ENCODE measurements at regions not wholly inside any gene's neighbourhood (a gene's known extent, or its start where the extent isn't known, plus 50 kb on each side); places are given as distances from the start of the nearest gene placed in this dataset.
A peak's percentile ranks its signal among the peaks of the same experiment; 100 is the strongest.

DNA sequence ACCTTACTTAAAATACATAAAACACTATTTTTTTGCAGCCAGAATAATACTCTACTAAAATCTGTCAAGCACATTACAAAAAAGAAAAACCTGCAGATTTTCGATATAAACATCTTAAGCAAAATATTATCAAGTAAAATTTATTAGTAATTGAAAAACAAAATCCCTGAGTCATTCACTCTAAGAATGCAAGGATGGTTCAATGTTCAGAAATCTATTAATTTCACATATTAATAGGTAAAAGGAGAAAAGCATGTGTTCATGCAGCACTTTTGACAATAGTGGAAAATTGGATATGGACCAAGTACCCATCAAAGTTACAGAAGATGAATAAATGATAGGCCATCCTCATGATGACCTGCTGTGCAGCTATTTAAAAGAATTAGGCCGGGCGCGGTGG, 66.2 kb upstream of the OTOS start:
- TF ChIP-seq, protein P1, sequence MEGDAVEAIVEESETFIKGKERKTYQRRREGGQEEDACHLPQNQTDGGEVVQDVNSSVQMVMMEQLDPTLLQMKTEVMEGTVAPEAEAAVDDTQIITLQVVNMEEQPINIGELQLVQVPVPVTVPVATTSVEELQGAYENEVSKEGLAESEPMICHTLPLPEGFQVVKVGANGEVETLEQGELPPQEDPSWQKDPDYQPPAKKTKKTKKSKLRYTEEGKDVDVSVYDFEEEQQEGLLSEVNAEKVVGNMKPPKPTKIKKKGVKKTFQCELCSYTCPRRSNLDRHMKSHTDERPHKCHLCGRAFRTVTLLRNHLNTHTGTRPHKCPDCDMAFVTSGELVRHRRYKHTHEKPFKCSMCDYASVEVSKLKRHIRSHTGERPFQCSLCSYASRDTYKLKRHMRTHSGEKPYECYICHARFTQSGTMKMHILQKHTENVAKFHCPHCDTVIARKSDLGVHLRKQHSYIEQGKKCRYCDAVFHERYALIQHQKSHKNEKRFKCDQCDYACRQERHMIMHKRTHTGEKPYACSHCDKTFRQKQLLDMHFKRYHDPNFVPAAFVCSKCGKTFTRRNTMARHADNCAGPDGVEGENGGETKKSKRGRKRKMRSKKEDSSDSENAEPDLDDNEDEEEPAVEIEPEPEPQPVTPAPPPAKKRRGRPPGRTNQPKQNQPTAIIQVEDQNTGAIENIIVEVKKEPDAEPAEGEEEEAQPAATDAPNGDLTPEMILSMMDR (IDR thresholded peaks at IDR 0.05) = no peak
- no peaks in the 10 kb centered on the region for H3K36me3 ChIP-seq
- no peaks in the 10 kb centered on the region for H3K4me1 ChIP-seq
- H3K27ac ChIP-seq = no peak overlapping the region
- intact Hi-C loops (cut with DNase I) = no loop called here
- H3K4me3 ChIP-seq = no peak overlapping the region
- no peak for DNase-seq (ENCODE audit: low spot score in 2 of 2)
- no peaks in the 10 kb centered on the region for H3K27me3 ChIP-seq
- no peaks in the 10 kb centered on the region for H3K9me3 ChIP-seq

DNA sequence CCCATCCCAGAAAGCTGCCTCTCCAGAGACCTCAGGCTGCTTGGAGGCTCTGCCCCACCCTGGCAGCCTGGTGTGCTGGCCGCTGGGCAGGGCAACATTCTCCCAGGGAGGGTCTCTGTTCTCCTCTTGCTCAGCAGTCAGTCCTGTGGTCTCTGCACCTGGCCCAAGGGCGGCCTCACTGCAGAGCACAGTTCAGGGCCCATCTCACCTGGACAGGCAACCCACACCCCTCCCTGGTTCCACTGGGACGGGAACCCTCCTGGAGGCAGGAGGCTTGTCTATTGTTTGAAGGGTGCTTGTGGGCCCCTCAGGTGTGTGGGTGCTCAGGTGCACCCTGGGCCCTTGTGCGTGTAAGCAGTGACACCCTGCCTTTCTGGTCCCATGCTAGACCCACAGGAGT, 67.2 kb upstream of the OTOS start:
- Histone ChIP-seq H3K9me3 (no peaks in the 10 kb centered on the region), H3K27ac (no peak overlapping the region), H3K4me3 (no peak overlapping the region), H3K36me3 (no peaks in the 10 kb centered on the region), H3K4me1 (no peaks in the 10 kb centered on the region), H3K27me3 (no peaks in the 10 kb centered on the region)
- DNase-seq (ENCODE audit: low spot score in 2 of 2) = peak in 1 of 2 donors; percentile 25
- TF ChIP-seq, protein P1 (IDR thresholded peaks at IDR 0.05) = no peak
- intact Hi-C loops (cut with DNase I) = no loop called here

DNA sequence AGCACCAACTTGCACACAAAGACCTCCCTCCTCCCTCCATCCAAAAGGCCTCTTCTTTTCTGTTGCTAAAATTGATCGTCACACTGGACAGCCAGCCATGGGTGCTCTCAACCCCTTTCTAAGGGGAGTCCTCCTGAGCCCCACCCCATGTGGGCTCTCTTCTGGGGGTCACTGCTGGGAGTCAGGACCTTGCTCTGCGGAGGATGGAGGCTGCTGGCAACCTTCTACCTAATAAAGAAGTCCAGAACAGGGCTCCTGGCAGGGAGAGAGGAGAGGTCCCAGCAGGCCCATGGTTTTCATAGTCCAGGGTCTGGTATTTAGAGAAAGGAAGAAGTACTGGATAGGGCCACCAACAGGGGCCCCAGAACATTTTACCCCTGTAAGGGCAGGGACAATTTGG, 67.6 kb upstream of the OTOS start:
- intact Hi-C loops (cut with DNase I) = no loop called here
- Histone ChIP-seq H3K4me1 (no peaks in the 10 kb centered on the region), H3K4me3 (no peak overlapping the region), H3K36me3 (no peaks in the 10 kb centered on the region), H3K27me3 (no peaks in the 10 kb centered on the region), H3K27ac (no peak overlapping the region), H3K9me3 (no peaks in the 10 kb centered on the region)
- peak in 1 of 2 donors; percentile 12 for DNase-seq (ENCODE audit: low spot score in 2 of 2)
- TF ChIP-seq, protein P1 (IDR thresholded peaks at IDR 0.05) = no peak

DNA sequence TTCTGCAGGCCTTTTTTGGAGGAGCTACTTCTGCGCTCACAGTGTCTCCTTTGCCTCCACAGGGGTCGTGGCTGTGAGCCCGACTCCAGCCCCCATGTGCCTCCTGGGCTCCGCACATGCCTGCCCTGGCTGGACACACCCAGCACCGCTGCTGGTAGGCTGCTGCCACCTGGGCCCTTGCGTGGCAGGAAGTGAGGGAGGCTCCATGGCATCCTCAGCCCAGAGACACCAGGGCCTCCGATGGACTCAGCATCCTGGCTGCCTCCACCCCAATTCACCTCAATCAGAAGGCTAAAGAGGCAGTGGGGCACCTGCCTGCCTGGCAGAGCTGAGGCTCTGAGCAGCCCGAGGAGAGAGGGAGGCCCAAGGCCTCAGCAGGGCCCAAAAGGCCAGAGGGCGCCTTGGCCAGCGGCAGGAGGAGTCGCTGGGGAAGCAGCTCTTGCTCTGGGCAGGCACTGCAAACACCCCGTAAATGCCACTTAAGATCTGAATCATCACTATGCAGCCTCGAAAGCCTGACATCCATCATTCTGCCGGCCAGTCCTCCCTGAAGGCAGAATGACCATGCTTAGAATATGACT, 68.3 kb upstream of the OTOS start:
- H3K4me3 ChIP-seq = no peak overlapping the region
- H3K4me1 ChIP-seq = no peaks in the 10 kb centered on the region
- DNase-seq (ENCODE audit: low spot score in 2 of 2) = peak in 1 of 2 donors; percentile 35
- TF ChIP-seq, protein P1 (IDR thresholded peaks at IDR 0.05) = no peak
- H3K9me3 ChIP-seq = no peaks in the 10 kb centered on the region
- no peaks in the 10 kb centered on the region for H3K36me3 ChIP-seq
- intact Hi-C loops (cut with DNase I) = no loop called here
- H3K27ac ChIP-seq = no peak overlapping the region
- H3K27me3 ChIP-seq = no peaks in the 10 kb centered on the region

DNA sequence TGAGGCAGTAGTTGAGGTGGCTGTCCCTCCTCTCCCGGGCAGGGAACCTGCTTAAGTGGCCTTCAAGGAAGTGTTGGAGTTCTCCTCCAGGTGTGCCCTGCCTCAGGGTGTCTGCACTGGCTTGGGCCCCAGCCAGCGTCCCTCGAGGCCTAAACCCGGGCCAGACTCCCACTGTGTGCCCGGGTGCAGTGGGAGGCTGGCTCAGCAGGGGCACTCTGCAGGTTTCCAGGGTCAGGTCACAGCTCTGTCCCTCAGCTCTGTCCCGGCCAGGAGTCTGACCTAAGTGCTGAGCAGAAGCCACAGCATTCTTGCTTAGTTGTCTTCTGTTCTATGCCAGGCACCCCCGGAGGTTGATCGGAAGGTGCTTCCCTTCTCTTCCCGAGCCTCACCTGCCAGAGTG, 69.0 kb upstream of the OTOS start:
- intact Hi-C loops (cut with DNase I) = no loop called here
- H3K27ac ChIP-seq = no peak overlapping the region
- peak in 1 of 2 donors; percentile 38 for DNase-seq (ENCODE audit: low spot score in 2 of 2)
- H3K4me1 ChIP-seq = no peaks in the 10 kb centered on the region
- no peaks in the 10 kb centered on the region for H3K9me3 ChIP-seq
- H3K27me3 ChIP-seq = no peaks in the 10 kb centered on the region
- no peaks in the 10 kb centered on the region for H3K36me3 ChIP-seq
- H3K4me3 ChIP-seq = no peak overlapping the region
- TF ChIP-seq, protein P1 (IDR thresholded peaks at IDR 0.05) = no peak

Data from ascending aorta (tissue), 2 donors.